MCF 10A (cell line): ENCODE measurements at regions not wholly inside any gene's neighbourhood (a gene's known extent, or its start where the extent isn't known, plus 50 kb on each side); places are given as distances from the start of the nearest gene placed in this dataset.

Source experiments
- BruUV-seq: library from RNA; stranded (reverse); fragments of 400-500 nt; replicated peaks from 2 replicates; lab custom pipeline; 2021; lab: Mats Ljungman, UMichigan
- CTCF ChIA-PET: fragments of 300-600 bp; sonication (Branson Sonifier 250); formaldehyde crosslinking; extraction: SDS; loops from one replicate; lab custom pipeline; 2021; ENCODE audit warnings: antibody characterized with exemption, inconsistent platforms; lab: Yijun Ruan, JAX
- POLR2A ChIA-PET: fragments of 300-600, 350-650 bp; sonication (Branson Sonifier 250); formaldehyde crosslinking; extraction: SDS; loops from one replicate; lab custom pipeline; 2020; ENCODE audit warnings: antibody characterized with exemption, inconsistent platforms; lab: Yijun Ruan, JAX
- DNase-seq: peaks from one replicate; pipeline ENCODE4 v3.0.0-alpha.2; 2018; ENCODE audit not compliant: unreplicated experiment
- H3K27ac Mint-ChIP-seq: one replicate; pipeline ENCODE4 v1.8.0; 2022; ENCODE audit warnings: mild to moderate bottlenecking, low read depth, mixed read lengths; ENCODE audit not compliant: unreplicated experiment
- H3K27me3 Mint-ChIP-seq: one replicate; pipeline ENCODE4 v1.8.0; 2022; ENCODE audit warnings: mixed read lengths; ENCODE audit not compliant: insufficient read depth, unreplicated experiment
- H3K36me3 Mint-ChIP-seq: one replicate; pipeline ENCODE4 v1.8.0; 2022; ENCODE audit warnings: mild to moderate bottlenecking, moderate library complexity, mixed read lengths; ENCODE audit not compliant: insufficient read depth, unreplicated experiment
- H3K4me1 Mint-ChIP-seq: one replicate; pipeline ENCODE4 v1.8.0; 2022; ENCODE audit warnings: mixed read lengths; ENCODE audit not compliant: insufficient read depth, unreplicated experiment
- H3K4me3 Mint-ChIP-seq: one replicate; pipeline ENCODE4 v1.8.0; 2022; ENCODE audit warnings: mild to moderate bottlenecking, moderate library complexity, mixed read lengths; ENCODE audit not compliant: unreplicated experiment
- H3K9me3 Mint-ChIP-seq: one replicate; pipeline ENCODE4 v1.8.0; 2022; ENCODE audit warnings: mixed read lengths; ENCODE audit not compliant: unreplicated experiment
- CTCF ChIP-seq: fragments of 200-600 bp; IDR thresholded peaks from one replicate; pipeline ENCODE4 v1.8.0; 2022; ENCODE audit warnings: antibody characterized with exemption, mild to moderate bottlenecking; ENCODE audit not compliant: unreplicated experiment
- intact Hi-C: fragments of 100-400 bp; cut with micrococcal nuclease; formaldehyde crosslinking; loops from 2 replicates; pipeline ENCODE4 v1.14.1; 2022

- intact Hi-C loops = no loop called here
- Mint-ChIP-seq H3K9me3 (peaks cover 7% of the 10 kb centered on the region), H3K4me3 (no peak overlapping the region), H3K27ac (no peak overlapping the region), H3K4me1 (peaks cover 9% of the 10 kb centered on the region), H3K27me3 (no peaks in the 10 kb centered on the region), H3K36me3 (no peaks in the 10 kb centered on the region)
- no TSS peak for BruUV-seq
- CTCF ChIA-PET = interaction anchor here (0.6 to 2.6 kb wide), 4 partner anchors 20 to 275 kb away, joined by 3 to 14 read pairs (median 3); no protein-coding TSS in a partner anchor
- no peak for DNase-seq
- no peak for TF ChIP-seq CTCF
- POLR2A ChIA-PET = interaction anchor here (0.6 kb wide), 1 partner anchor 31 kb away, joined by 3 read pairs; no protein-coding TSS in a partner anchor
Observed at GRCh38 chr11:76269661-76270261, 63.5 kb upstream of the WNT11 start.

GRCh38 chr11:76269247-76269646 is 62.9 kb upstream of the WNT11 start:
- H3K27ac Mint-ChIP-seq = no peak overlapping the region
- DNase-seq = no peak
- intact Hi-C loops = no loop called here
- H3K27me3 Mint-ChIP-seq = no peaks in the 10 kb centered on the region
- no peaks in the 10 kb centered on the region for H3K36me3 Mint-ChIP-seq
- no peak overlapping the region for H3K4me3 Mint-ChIP-seq
- peaks cover 9% of the 10 kb centered on the region for H3K4me1 Mint-ChIP-seq
- ChIA-PET POLR2A (no interaction called here), CTCF (interaction anchor here (0.6 to 2.6 kb wide), 3 partner anchors 61 to 409 kb away, joined by 3 to 14 read pairs (median 3); no protein-coding TSS in a partner anchor)
- BruUV-seq = no TSS peak
- no peak for TF ChIP-seq CTCF
- H3K9me3 Mint-ChIP-seq = peaks cover 7% of the 10 kb centered on the region

- no peak for TF ChIP-seq CTCF
- H3K4me3 Mint-ChIP-seq = no peak overlapping the region
- H3K27me3 Mint-ChIP-seq = no peaks in the 10 kb centered on the region
- H3K36me3 Mint-ChIP-seq = no peaks in the 10 kb centered on the region
- H3K9me3 Mint-ChIP-seq = peaks cover 7% of the 10 kb centered on the region
- ChIA-PET POLR2A (no interaction called here), CTCF (no interaction called here)
- DNase-seq = no peak
- BruUV-seq = no TSS peak
- intact Hi-C loops = no loop called here
- H3K27ac Mint-ChIP-seq = no peak overlapping the region
- H3K4me1 Mint-ChIP-seq = peaks cover 9% of the 10 kb centered on the region
Observed at GRCh38 chr11:76268498-76268897, 62.2 kb upstream of the WNT11 start.

GRCh38 chr11:76267556-76267955 is 61.3 kb upstream of the WNT11 start:
- TF ChIP-seq CTCF = no peak
- Mint-ChIP-seq H3K9me3 (peaks cover 7% of the 10 kb centered on the region), H3K27me3 (no peaks in the 10 kb centered on the region), H3K4me3 (no peak overlapping the region), H3K4me1 (peaks cover 9% of the 10 kb centered on the region), H3K27ac (peak overlapping the region; percentile 97), H3K36me3 (no peaks in the 10 kb centered on the region)
- intact Hi-C loops = no loop called here
- no TSS peak for BruUV-seq
- ChIA-PET POLR2A (interaction anchor here (2.2 kb wide), 1 partner anchor 32 kb away, joined by 20 read pairs; no protein-coding TSS in a partner anchor), CTCF (no interaction called here)
- no peak for DNase-seq
